ENCODE measurements at regions not wholly inside any gene's neighbourhood (a gene's known extent, or its start where the extent isn't known, plus 50 kb on each side); places are given as distances from the start of the nearest gene placed in this dataset.

DNA sequence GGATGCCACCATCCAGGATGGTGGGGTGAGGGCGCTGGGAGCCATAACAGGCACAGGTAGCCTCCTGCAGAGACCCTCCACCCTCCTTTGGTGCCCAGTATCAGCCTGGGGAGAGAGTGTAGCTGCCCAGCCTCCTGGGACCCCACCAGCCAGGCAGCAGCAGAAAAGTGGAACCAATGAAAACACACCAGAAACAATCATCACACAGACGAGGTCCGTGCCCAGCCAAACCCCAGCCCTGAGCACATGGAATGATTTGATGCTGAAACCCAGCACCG lies 285.1 kb downstream of the PTPRU start:
- H3K4me3 ChIP-seq (ENCODE audit: control insufficient read depth in 2 of 3, extremely low read depth in 1 of 3, insufficient read depth in 2 of 3, low read depth in 1 of 3, low read length in 3 of 3), result no peak overlapping the region
- no peak overlapping the region for H3K27ac ChIP-seq (ENCODE audit: control insufficient read depth, insufficient read depth, low read length)
- no peak overlapping the region for H3K4me2 ChIP-seq (ENCODE audit: control insufficient read depth, extremely low read depth, insufficient read depth, low read depth, low read length)
- peaks cover 30% of the 10 kb centered on the region for H3K27me3 ChIP-seq (ENCODE audit: control insufficient read depth, extremely low read depth, insufficient read depth, low read length)
- no peaks in the 10 kb centered on the region for H3K36me3 ChIP-seq (ENCODE audit: control insufficient read depth in 2 of 2, extremely low read depth in 1 of 2, insufficient read depth in 2 of 2, low read length in 2 of 2)
- no peaks in the 10 kb centered on the region for H3K4me1 ChIP-seq (ENCODE audit: control insufficient read depth, extremely low read depth, insufficient read depth, low read length)
- no peak overlapping the region for H3K9ac ChIP-seq (ENCODE audit: control insufficient read depth, extremely low read depth, insufficient read depth, low read length)
- H3K9me1 ChIP-seq (ENCODE audit: control insufficient read depth, extremely low read depth, insufficient read depth, low read length), result no peaks in the 10 kb centered on the region
- DNase-seq (ENCODE audit: low read depth, low spot score) (no peak), FAIRE-seq (no peak)
- dilution Hi-C loops (cut with MboI; ENCODE audit: extremely low pct_ligation_motif_present, low sequenced_read_pairs), result no loop called here
- H3K79me2 ChIP-seq (ENCODE audit: control insufficient read depth, insufficient read depth, low read length), result no peaks in the 10 kb centered on the region
- H4K20me1 ChIP-seq (ENCODE audit: control insufficient read depth, extremely low read depth, insufficient read depth, low read length), result no peaks in the 10 kb centered on the region
- H2AFZ ChIP-seq (ENCODE audit: control insufficient read depth, low read length), result no peak overlapping the region
- no peak for TF ChIP-seq EZH2 (IDR thresholded peaks at IDR 0.05; ENCODE audit: low read length)
- TF ChIP-seq, protein P1, sequence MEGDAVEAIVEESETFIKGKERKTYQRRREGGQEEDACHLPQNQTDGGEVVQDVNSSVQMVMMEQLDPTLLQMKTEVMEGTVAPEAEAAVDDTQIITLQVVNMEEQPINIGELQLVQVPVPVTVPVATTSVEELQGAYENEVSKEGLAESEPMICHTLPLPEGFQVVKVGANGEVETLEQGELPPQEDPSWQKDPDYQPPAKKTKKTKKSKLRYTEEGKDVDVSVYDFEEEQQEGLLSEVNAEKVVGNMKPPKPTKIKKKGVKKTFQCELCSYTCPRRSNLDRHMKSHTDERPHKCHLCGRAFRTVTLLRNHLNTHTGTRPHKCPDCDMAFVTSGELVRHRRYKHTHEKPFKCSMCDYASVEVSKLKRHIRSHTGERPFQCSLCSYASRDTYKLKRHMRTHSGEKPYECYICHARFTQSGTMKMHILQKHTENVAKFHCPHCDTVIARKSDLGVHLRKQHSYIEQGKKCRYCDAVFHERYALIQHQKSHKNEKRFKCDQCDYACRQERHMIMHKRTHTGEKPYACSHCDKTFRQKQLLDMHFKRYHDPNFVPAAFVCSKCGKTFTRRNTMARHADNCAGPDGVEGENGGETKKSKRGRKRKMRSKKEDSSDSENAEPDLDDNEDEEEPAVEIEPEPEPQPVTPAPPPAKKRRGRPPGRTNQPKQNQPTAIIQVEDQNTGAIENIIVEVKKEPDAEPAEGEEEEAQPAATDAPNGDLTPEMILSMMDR (optimal IDR thresholded peaks at IDR 0.05 in 1 of 3, IDR thresholded peaks at IDR 0.05 in 1 of 3, conservative IDR thresholded peaks at IDR 0.05 in 1 of 3; ENCODE audit: extremely low read depth in 1 of 3, insufficient read depth in 2 of 3, low read length in 3 of 3), result no peak
- H3K9me3 ChIP-seq (ENCODE audit: control insufficient read depth, low read depth, low read length), result no peaks in the 10 kb centered on the region

DNA sequence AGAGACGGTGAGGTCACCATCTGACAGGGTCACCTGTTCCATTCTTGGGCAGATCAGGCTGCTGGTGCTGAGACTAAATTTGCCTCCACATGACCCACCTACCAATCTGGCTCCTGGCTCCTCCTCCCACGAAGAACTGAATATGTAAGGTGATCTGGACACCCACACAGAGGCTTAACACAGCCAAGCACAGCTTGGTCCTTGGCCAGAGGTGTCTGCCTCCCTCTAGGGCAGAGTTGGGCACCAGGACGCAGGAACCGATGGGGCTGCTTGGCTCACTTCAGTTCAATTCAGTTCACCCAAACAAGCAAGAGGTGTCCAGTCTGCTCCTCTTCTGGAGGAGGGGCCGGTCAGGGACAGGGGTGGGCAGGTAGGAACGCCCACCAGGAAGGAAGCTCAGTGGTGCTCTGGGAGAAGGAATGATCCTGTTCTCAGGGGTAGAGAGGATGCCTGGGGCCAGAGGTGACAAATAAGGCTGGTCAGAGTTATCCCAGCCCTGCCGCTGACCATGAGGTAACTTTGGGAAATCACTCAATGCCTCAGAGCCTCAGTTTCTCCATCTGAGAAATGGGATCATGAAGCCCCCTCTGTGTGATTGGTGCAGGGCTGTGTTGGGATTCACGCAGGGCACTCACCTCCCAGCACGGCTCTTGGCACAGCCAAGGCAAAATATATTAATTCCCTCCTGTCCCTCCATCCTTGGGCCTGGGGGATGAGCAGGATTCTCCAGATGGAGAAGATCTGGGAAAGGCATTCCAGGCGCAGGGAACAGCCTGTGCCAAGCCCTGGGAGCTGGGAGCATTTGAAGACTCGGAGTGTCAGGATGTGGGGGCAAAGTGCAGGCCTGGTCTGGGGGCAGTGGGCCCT lies 284.5 kb downstream of the PTPRU start:
- Histone ChIP-seq H3K9me3 (ENCODE audit: control insufficient read depth, low read depth, low read length) (no peaks in the 10 kb centered on the region), H4K20me1 (ENCODE audit: control insufficient read depth, extremely low read depth, insufficient read depth, low read length) (no peaks in the 10 kb centered on the region), H3K4me1 (ENCODE audit: control insufficient read depth, extremely low read depth, insufficient read depth, low read length) (no peaks in the 10 kb centered on the region), H3K4me2 (ENCODE audit: control insufficient read depth, extremely low read depth, insufficient read depth, low read depth, low read length) (no peak overlapping the region), H3K27me3 (ENCODE audit: control insufficient read depth, extremely low read depth, insufficient read depth, low read length) (peaks cover 30% of the 10 kb centered on the region), H3K9ac (ENCODE audit: control insufficient read depth, extremely low read depth, insufficient read depth, low read length) (no peak overlapping the region), H3K9me1 (ENCODE audit: control insufficient read depth, extremely low read depth, insufficient read depth, low read length) (no peaks in the 10 kb centered on the region), H2AFZ (ENCODE audit: control insufficient read depth, low read length) (no peak overlapping the region), H3K36me3 (ENCODE audit: control insufficient read depth in 2 of 2, extremely low read depth in 1 of 2, insufficient read depth in 2 of 2, low read length in 2 of 2) (no peaks in the 10 kb centered on the region), H3K4me3 (ENCODE audit: control insufficient read depth in 2 of 3, extremely low read depth in 1 of 3, insufficient read depth in 2 of 3, low read depth in 1 of 3, low read length in 3 of 3) (no peak overlapping the region), H3K27ac (ENCODE audit: control insufficient read depth, insufficient read depth, low read length) (no peak overlapping the region), H3K79me2 (ENCODE audit: control insufficient read depth, insufficient read depth, low read length) (no peaks in the 10 kb centered on the region)
- TF ChIP-seq, protein P1 (optimal IDR thresholded peaks at IDR 0.05 in 1 of 3, IDR thresholded peaks at IDR 0.05 in 1 of 3, conservative IDR thresholded peaks at IDR 0.05 in 1 of 3; ENCODE audit: extremely low read depth in 1 of 3, insufficient read depth in 2 of 3, low read length in 3 of 3), result no peak
- TF ChIP-seq EZH2 (IDR thresholded peaks at IDR 0.05; ENCODE audit: low read length), result no peak
- dilution Hi-C loops (cut with MboI; ENCODE audit: extremely low pct_ligation_motif_present, low sequenced_read_pairs), result no loop called here
- DNase-seq (ENCODE audit: low read depth, low spot score) (no peak), FAIRE-seq (no peak)

All from keratinocyte (primary cell).